SK-N-SH (cell line): ENCODE measurements at regions not wholly inside any gene's neighbourhood (a gene's known extent, or its start where the extent isn't known, plus 50 kb on each side); places are given as distances from the start of the nearest gene placed in this dataset.

ENCODE experiments used
- CTCF ChIA-PET: fragments of 300-600, 350-600 bp; formaldehyde crosslinking; extraction: SDS; loops from one replicate; lab custom pipeline; 2021; lab: Yijun Ruan, JAX
- POLR2A ChIA-PET: fragments of 350-600 bp; sonication (Branson Sonifier 250); formaldehyde crosslinking; extraction: SDS; loops from one replicate; lab custom pipeline; 2020; ENCODE audit warnings: antibody characterized with exemption, inconsistent platforms; lab: Yijun Ruan, JAX
- DNase-seq: peaks from one replicate; pipeline ENCODE4 v3.0.0; 2012
- H2AFZ ChIP-seq: fragments of 200-600 bp; sonication (generic); 2 replicates; pipeline ENCODE4 v1.8.1; 2016; ENCODE audit warnings: antibody characterized with exemption, mild to moderate bottlenecking, low read depth
- H3F3A ChIP-seq: fragments of 200-600 bp; sonication (generic); replicated peaks from 2 replicates; pipeline ENCODE3; 2016; ENCODE audit warnings: antibody characterized with exemption, mild to moderate bottlenecking; ENCODE audit not compliant: insufficient read depth
- H3K27ac ChIP-seq, 2 experiments: fragments of 200-500 bp in 1 of 2; fragments of 200-600 bp in 1 of 2; sonication (Bioruptor generic) in 1 of 2; sonication (generic), shearing (Covaris generic) in 1 of 2; 2 replicates each; pipeline versions ENCODE4 v1.5.1 to v1.6.1; 2014 to 2016; ENCODE audit warnings: low read depth in 2 of 2, inconsistent platforms in 1 of 2, low read length in 1 of 2, mild to moderate bottlenecking in 1 of 2, mixed read lengths in 1 of 2
- H3K27me3 ChIP-seq: fragments of 200-600 bp; sonication (generic), shearing (Covaris generic); 2 replicates; pipeline ENCODE4 v1.6.1; 2016; ENCODE audit warnings: mixed run types; ENCODE audit not compliant: insufficient read depth
- H3K36me3 ChIP-seq, 2 experiments: fragments of 200-500 bp in 1 of 2; fragments of 200-600 bp in 1 of 2; sonication (Bioruptor generic) in 1 of 2; sonication (generic) in 1 of 2; replicated peaks in 1 of 2; 2 replicates each; pipeline versions ENCODE3 to v1.5.1; 2014 to 2016; ENCODE audit warnings: low read length in 1 of 2, mild to moderate bottlenecking in 1 of 2; ENCODE audit not compliant: insufficient read depth in 2 of 2, control insufficient read depth in 1 of 2
- H3K4me1 ChIP-seq, 2 experiments: fragments of 200-500 bp in 1 of 2; fragments of 200-600 bp in 1 of 2; sonication (Bioruptor generic) in 1 of 2; sonication (generic), shearing (Covaris generic) in 1 of 2; 2 replicates each; pipeline versions ENCODE4 v1.5.1 to v1.6.1; 2014 to 2016; ENCODE audit warnings: low read depth in 1 of 2, low read length in 1 of 2, mixed run types in 1 of 2; ENCODE audit not compliant: insufficient read depth in 2 of 2, control insufficient read depth in 1 of 2
- H3K4me2 ChIP-seq: fragments of 200-600 bp; sonication (generic), shearing (Covaris generic); 2 replicates; pipeline ENCODE4 v1.6.1; 2017; ENCODE audit warnings: mixed run types
- H3K4me3 ChIP-seq, 2 experiments: fragments of 200-500 bp in 1 of 2; fragments of 200-600 bp in 1 of 2; sonication (Bioruptor generic) in 1 of 2; sonication (generic), shearing (Covaris generic) in 1 of 2; 2 replicates each; pipeline versions ENCODE4 v1.5.1 to v1.8.1; 2014 to 2016; ENCODE audit warnings: low read depth in 2 of 2, inconsistent platforms in 1 of 2, low read length in 1 of 2, mild to moderate bottlenecking in 1 of 2, mixed read lengths in 1 of 2, moderate library complexity in 1 of 2
- H3K79me2 ChIP-seq: fragments of 200-600 bp; sonication (generic); 2 replicates; pipeline ENCODE4 v1.8.1; 2017; ENCODE audit warnings: mild to moderate bottlenecking; ENCODE audit not compliant: insufficient read depth
- H3K9ac ChIP-seq: fragments of 200-600 bp; sonication (generic); 2 replicates; pipeline ENCODE4 v1.6.1; 2017; ENCODE audit warnings: mixed run types
- H3K9me2 ChIP-seq: fragments of 200-600 bp; sonication (generic); 2 replicates; pipeline ENCODE4 v1.6.1; 2017; ENCODE audit warnings: mixed run types
- H3K9me3 ChIP-seq: fragments of 200-600 bp; sonication (generic); 2 replicates; pipeline ENCODE4 v1.6.1; 2017; ENCODE audit warnings: mixed run types, mild to moderate bottlenecking, moderate library complexity
- H4K20me1 ChIP-seq: fragments of 200-600 bp; sonication (generic); 2 replicates; pipeline ENCODE4 v1.6.1; 2017; ENCODE audit warnings: mild to moderate bottlenecking, mixed run types; ENCODE audit not compliant: insufficient read depth
- ELF1 ChIP-seq: IDR thresholded peaks from 2 replicates; pipeline ENCODE4 v1.4.0; 2012
- FOSL2 ChIP-seq: IDR thresholded peaks from 2 replicates; pipeline ENCODE4 v1.4.0; 2012; ENCODE audit warnings: low read depth, mild to moderate bottlenecking, moderate library complexity, borderline replicate concordance
- FOXJ3 ChIP-seq: sonication (generic); formaldehyde crosslinking; IDR thresholded peaks from 2 replicates; pipeline ENCODE4 v1.5.1; 2020; ENCODE audit warnings: mild to moderate bottlenecking, missing genetic modification reagents
- GATA2 ChIP-seq: sonication (generic); formaldehyde crosslinking; IDR thresholded peaks from 2 replicates; pipeline ENCODE4 v1.5.0; 2020; ENCODE audit warnings: mild to moderate bottlenecking, missing genetic modification reagents
- MEF2A ChIP-seq: IDR thresholded peaks from 2 replicates; pipeline ENCODE4 v1.4.0; 2012; ENCODE audit warnings: low read depth, borderline replicate concordance
- MXI1 ChIP-seq: IDR thresholded peaks from 2 replicates; pipeline ENCODE4 v1.6.1; 2012; ENCODE audit warnings: mild to moderate bottlenecking, low read depth, low read length, improper control_type of control experiment
- NRF1 ChIP-seq: IDR thresholded peaks from 2 replicates; pipeline ENCODE4 v1.6.1; 2012; ENCODE audit warnings: low read depth, mild to moderate bottlenecking, low read length
- POLR2AphosphoS5 ChIP-seq: IDR thresholded peaks from 2 replicates; pipeline ENCODE4 v1.6.1; 2012; ENCODE audit warnings: low read depth, low read length
- RCOR1 ChIP-seq: fragments of 150-350 bp; IDR thresholded peaks from 2 replicates; pipeline ENCODE4 v1.6.1; 2017; ENCODE audit warnings: antibody characterized with exemption, low read length
- RFX5 ChIP-seq: IDR thresholded peaks from 2 replicates; pipeline ENCODE4 v1.6.1; 2012; ENCODE audit warnings: mild to moderate bottlenecking, improper control_type of control experiment, low read length
- TAF1 ChIP-seq: IDR thresholded peaks from 2 replicates; pipeline ENCODE4 v1.6.1; 2012; ENCODE audit warnings: low read depth, mild to moderate bottlenecking, low read length, moderate library complexity, borderline replicate concordance
- TCF12 ChIP-seq: IDR thresholded peaks from 2 replicates; pipeline ENCODE4 v1.4.0; 2012
- WGBS: methylation state at CpG from one replicate; pipeline ENCODE4 v1.1.6; 2017; ENCODE audit warnings: low lambda C conversion rate; 5-methylcytosine and 5-hydroxymethylcytosine counted together
- TF ChIP-seq, protein P1 (sequence below): IDR thresholded peaks from 2 replicates; pipeline ENCODE4 v1.4.0; 2012; ENCODE audit warnings: low read depth, borderline replicate concordance
- TF ChIP-seq, protein P2 (sequence below): fragments of 150-350 bp; IDR thresholded peaks from 2 replicates; pipeline ENCODE4 v1.6.1; 2017; ENCODE audit warnings: antibody characterized with exemption, low read length, low read depth, borderline replicate concordance
- TF ChIP-seq, protein P3 (sequence below): IDR thresholded peaks from 2 replicates; pipeline ENCODE4 v1.4.0; 2012; ENCODE audit warnings: low read depth
- TF ChIP-seq, protein P4 (sequence below): IDR thresholded peaks from 2 replicates; pipeline ENCODE4; 2012
- TF ChIP-seq, protein P5 (sequence below): fragments of 150-350 bp; IDR thresholded peaks from 2 replicates; pipeline ENCODE4 v1.6.1; 2016; ENCODE audit warnings: mild to moderate bottlenecking, low read depth, low read length

DNA sequence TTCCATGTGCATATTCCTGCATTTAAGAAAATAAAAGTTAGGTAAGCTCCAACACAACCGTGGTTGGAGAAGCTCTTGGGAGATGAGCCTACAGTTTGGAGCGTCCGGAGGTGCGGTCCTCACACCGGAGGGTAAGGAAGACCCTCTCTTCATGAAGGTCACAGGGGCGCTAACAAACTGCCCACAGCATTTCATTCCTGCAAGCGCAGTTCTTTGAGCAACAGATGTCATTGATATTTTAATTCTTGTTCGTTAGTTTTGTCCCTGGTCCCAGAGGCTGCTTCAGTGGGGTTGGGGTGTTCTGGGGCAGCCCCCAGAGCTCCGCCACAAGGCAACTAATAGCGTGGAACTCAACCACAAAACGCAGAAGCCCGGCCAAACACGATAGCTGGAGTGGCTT is 376.2 kb downstream of the IRX2 start:
- Histone ChIP-seq H3K27me3 (peaks cover 8% of the 10 kb centered on the region; the same call in 1 of the 2 replicates), H3K9ac (no peak overlapping the region), H3K9me2 (no peaks in the 10 kb centered on the region), H3K4me1 (no peaks in the 10 kb centered on the region), H3F3A (no peaks in the 10 kb centered on the region), H3K4me3 (no peak overlapping the region), H3K27ac (no peak overlapping the region), H3K79me2 (no peaks in the 10 kb centered on the region), H4K20me1 (no peaks in the 10 kb centered on the region), H3K4me2 (no peak overlapping the region), H2AFZ (no peak overlapping the region), H3K9me3 (no peaks in the 10 kb centered on the region), H3K36me3 (no peaks in the 10 kb centered on the region)
- POLR2A ChIA-PET = no interaction called here
- CTCF ChIA-PET = no interaction called here
- DNase-seq = no peak
- TF ChIP-seq TAF1 (no peak), MEF2A (no peak), FOSL2 (no peak), RFX5 (no peak), MXI1 (no peak), TCF12 (no peak), ELF1 (no peak)
- TF ChIP-seq, protein P1, sequence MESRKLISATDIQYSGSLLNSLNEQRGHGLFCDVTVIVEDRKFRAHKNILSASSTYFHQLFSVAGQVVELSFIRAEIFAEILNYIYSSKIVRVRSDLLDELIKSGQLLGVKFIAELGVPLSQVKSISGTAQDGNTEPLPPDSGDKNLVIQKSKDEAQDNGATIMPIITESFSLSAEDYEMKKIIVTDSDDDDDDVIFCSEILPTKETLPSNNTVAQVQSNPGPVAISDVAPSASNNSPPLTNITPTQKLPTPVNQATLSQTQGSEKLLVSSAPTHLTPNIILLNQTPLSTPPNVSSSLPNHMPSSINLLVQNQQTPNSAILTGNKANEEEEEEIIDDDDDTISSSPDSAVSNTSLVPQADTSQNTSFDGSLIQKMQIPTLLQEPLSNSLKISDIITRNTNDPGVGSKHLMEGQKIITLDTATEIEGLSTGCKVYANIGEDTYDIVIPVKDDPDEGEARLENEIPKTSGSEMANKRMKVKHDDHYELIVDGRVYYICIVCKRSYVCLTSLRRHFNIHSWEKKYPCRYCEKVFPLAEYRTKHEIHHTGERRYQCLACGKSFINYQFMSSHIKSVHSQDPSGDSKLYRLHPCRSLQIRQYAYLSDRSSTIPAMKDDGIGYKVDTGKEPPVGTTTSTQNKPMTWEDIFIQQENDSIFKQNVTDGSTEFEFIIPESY = no peak
- 3% methylated on average over 10 of the region's 13 CpGs for WGBS

DNA sequence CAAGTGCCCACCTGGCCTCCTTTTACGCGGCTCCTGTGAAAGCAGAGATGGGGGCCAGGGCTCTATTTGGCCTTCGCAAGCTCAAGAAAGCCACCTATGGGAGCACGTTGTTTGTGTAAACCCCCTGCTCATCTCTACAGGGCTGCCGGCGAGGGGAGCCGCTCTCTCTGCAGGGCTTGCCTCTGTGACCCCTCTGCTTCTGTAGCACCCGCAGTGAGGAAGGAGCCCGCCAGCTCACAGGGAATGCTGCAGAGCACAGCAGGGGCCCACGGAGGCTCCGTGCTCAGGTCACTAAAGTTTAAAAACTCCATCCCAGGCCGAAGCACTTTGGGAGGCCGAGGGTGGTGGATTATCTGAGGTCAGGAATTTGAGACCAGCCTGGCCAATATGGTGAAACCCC is 376.8 kb downstream of the IRX2 start:
- Histone ChIP-seq H3F3A (no peaks in the 10 kb centered on the region), H3K4me2 (no peak overlapping the region), H2AFZ (no peak overlapping the region), H3K4me3 (no peak overlapping the region), H3K9ac (no peak overlapping the region), H3K9me2 (no peaks in the 10 kb centered on the region), H3K9me3 (no peaks in the 10 kb centered on the region), H3K4me1 (no peaks in the 10 kb centered on the region), H3K79me2 (no peaks in the 10 kb centered on the region), H3K36me3 (no peaks in the 10 kb centered on the region), H4K20me1 (no peaks in the 10 kb centered on the region), H3K27me3 (peaks cover 8% of the 10 kb centered on the region; the same call in 1 of the 2 replicates), H3K27ac (no peak overlapping the region)
- 18% methylated on average over 12 of the region's 13 CpGs for WGBS
- no peak for TF ChIP-seq POLR2AphosphoS5
- TF ChIP-seq NRF1 = no peak
- no peak for TF ChIP-seq RCOR1
- no peak for TF ChIP-seq GATA2
- no peak for TF ChIP-seq FOSL2
- TF ChIP-seq MEF2A = no peak
- TF ChIP-seq FOXJ3 = no peak
- TF ChIP-seq, protein P2, sequence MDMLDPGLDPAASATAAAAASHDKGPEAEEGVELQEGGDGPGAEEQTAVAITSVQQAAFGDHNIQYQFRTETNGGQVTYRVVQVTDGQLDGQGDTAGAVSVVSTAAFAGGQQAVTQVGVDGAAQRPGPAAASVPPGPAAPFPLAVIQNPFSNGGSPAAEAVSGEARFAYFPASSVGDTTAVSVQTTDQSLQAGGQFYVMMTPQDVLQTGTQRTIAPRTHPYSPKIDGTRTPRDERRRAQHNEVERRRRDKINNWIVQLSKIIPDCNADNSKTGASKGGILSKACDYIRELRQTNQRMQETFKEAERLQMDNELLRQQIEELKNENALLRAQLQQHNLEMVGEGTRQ = no peak
- TF ChIP-seq, protein P3, sequence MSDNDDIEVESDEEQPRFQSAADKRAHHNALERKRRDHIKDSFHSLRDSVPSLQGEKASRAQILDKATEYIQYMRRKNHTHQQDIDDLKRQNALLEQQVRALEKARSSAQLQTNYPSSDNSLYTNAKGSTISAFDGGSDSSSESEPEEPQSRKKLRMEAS = no peak
- TF ChIP-seq TAF1 = no peak
- TF ChIP-seq, protein P4, sequence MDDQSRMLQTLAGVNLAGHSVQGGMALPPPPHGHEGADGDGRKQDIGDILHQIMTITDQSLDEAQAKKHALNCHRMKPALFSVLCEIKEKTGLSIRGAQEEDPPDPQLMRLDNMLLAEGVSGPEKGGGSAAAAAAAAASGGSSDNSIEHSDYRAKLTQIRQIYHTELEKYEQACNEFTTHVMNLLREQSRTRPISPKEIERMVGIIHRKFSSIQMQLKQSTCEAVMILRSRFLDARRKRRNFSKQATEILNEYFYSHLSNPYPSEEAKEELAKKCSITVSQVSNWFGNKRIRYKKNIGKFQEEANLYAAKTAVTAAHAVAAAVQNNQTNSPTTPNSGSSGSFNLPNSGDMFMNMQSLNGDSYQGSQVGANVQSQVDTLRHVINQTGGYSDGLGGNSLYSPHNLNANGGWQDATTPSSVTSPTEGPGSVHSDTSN = no peak
- TF ChIP-seq, protein P5, sequence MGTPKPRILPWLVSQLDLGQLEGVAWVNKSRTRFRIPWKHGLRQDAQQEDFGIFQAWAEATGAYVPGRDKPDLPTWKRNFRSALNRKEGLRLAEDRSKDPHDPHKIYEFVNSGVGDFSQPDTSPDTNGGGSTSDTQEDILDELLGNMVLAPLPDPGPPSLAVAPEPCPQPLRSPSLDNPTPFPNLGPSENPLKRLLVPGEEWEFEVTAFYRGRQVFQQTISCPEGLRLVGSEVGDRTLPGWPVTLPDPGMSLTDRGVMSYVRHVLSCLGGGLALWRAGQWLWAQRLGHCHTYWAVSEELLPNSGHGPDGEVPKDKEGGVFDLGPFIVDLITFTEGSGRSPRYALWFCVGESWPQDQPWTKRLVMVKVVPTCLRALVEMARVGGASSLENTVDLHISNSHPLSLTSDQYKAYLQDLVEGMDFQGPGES = no peak
- no peak for TF ChIP-seq ELF1
- TF ChIP-seq, protein P1 = no peak
- ChIA-PET CTCF (no interaction called here), POLR2A (no interaction called here)
- DNase-seq = no peak
